ENCODE measurements at regions not wholly inside any gene's neighbourhood (a gene's known extent, or its start where the extent isn't known, plus 50 kb on each side); places are given as distances from the start of the nearest gene placed in this dataset.

DNA sequence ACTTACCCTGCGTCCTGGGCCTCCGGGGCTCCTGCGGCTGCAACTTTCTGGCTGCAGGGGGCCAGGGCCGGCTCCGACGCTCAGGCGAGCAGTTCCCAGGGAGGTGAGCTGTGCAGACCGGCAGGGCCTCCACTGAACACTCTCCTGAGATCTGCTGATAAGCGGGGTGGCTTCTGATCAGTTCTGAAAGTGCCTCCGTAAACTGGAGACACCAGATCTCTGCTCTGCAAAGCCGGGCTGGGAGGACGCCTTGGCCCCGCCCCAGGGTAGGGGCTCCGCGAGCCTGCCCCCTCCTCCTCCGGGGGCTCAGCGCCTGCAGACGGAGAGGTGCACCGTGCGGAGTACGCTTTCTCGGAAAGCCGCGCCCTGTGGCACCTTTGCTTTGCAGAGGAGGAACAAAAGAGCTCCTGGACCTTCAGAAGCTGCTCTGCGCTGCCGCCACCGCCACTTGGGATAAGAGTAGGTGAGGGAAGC is 141.3 kb upstream of the VKORC1L1 start:
- no peak for TF ChIP-seq JUND (CRISPR knock-in tag; IDR thresholded peaks at IDR 0.05)
- TF ChIP-seq, protein P1, sequence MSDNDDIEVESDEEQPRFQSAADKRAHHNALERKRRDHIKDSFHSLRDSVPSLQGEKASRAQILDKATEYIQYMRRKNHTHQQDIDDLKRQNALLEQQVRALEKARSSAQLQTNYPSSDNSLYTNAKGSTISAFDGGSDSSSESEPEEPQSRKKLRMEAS (IDR thresholded peaks at IDR 0.05), result no peak
